ENCODE measurements at regions not wholly inside any gene's neighbourhood (a gene's known extent, or its start where the extent isn't known, plus 50 kb on each side); places are given as distances from the start of the nearest gene placed in this dataset.

- no peak overlapping the region for H3K27ac ChIP-seq (ENCODE audit: extremely low read depth, low read depth, low read length)
- no peaks in the 10 kb centered on the region for H3K36me3 ChIP-seq (ENCODE audit: control insufficient read depth in 2 of 2, insufficient read depth in 1 of 2, low read length in 2 of 2)
- ChIA-PET POLR2A (no interaction called here), CTCF (no interaction called here)
- H3K4me3 ChIP-seq (ENCODE audit: low read depth, low read length), result no peak overlapping the region
- no peaks in the 10 kb centered on the region for H3K9me3 ChIP-seq (ENCODE audit: control insufficient read depth, insufficient read depth, low read depth, low read length)
- no peak for TF ChIP-seq ZNF18 (tag by site-specific recombination; IDR thresholded peaks at IDR 0.05)
- H3K4me1 ChIP-seq (ENCODE audit: control insufficient read depth, insufficient read depth, low read length), result no peaks in the 10 kb centered on the region
These were observed 85.7 kb downstream of the SEMA4F start for GRCh38 chr2:74739733-74740241.

DNA sequence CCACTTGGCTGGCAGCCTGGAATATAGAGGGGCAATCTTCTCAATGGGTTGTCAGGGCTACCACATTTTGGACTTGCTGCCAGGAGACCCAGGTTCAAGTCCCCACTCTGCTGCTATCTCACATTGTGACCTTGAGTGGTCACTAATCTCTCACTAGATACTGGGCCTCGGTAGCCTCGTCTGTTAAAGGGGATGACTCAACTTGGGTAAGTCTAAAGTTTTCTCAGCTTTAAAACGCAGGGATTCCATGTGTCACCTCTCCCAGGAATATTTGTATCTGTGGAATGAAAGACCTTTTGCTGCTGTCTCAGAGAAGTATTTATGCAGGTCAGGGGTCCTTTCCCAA is 86.3 kb downstream of the SEMA4F start:
- ChIA-PET CTCF (interaction anchor here (1.2 kb wide), 1 partner anchor 97 kb away, joined by 5 read pairs; no protein-coding TSS in a partner anchor), POLR2A (interaction anchor here (0.6 kb wide), 1 partner anchor 11 kb away, joined by 4 read pairs; no protein-coding TSS in a partner anchor)
- Histone ChIP-seq H3K36me3 (ENCODE audit: control insufficient read depth in 2 of 2, insufficient read depth in 1 of 2, low read length in 2 of 2) (no peaks in the 10 kb centered on the region), H3K9me3 (ENCODE audit: control insufficient read depth, insufficient read depth, low read depth, low read length) (no peaks in the 10 kb centered on the region), H3K4me1 (ENCODE audit: control insufficient read depth, insufficient read depth, low read length) (no peaks in the 10 kb centered on the region), H3K27ac (ENCODE audit: extremely low read depth, low read depth, low read length) (no peak overlapping the region), H3K4me3 (ENCODE audit: low read depth, low read length) (no peak overlapping the region)
- no peak for TF ChIP-seq ZFP41 (tag by site-specific recombination; IDR thresholded peaks at IDR 0.05; ENCODE audit: borderline replicate concordance)
- no peak for TF ChIP-seq ZNF837 (tag by site-specific recombination; IDR thresholded peaks at IDR 0.05)
- TF ChIP-seq ZNF214 (tag by site-specific recombination; IDR thresholded peaks at IDR 0.05; ENCODE audit: borderline replicate concordance), result no peak
- no peak for TF ChIP-seq BCL11A (tag by site-specific recombination; IDR thresholded peaks at IDR 0.05; ENCODE audit: low read depth)
- TF ChIP-seq ZNF623 (tag by site-specific recombination; IDR thresholded peaks at IDR 0.05), result no peak
- TF ChIP-seq ZNF76 (tag by site-specific recombination; IDR thresholded peaks at IDR 0.05; ENCODE audit: borderline replicate concordance, low read depth), result no peak
- TF ChIP-seq ZNF239 (tag by site-specific recombination; IDR thresholded peaks at IDR 0.05), result no peak
- no peak for TF ChIP-seq MZF1 (tag by site-specific recombination; IDR thresholded peaks at IDR 0.05; ENCODE audit: borderline replicate concordance)
- TF ChIP-seq KLF1 (tag by site-specific recombination; IDR thresholded peaks at IDR 0.05), result no peak
- TF ChIP-seq ZNF513 (tag by site-specific recombination; IDR thresholded peaks at IDR 0.05), result no peak
- TF ChIP-seq ZNF704 (tag by site-specific recombination; IDR thresholded peaks at IDR 0.05), result no peak
- TF ChIP-seq ZNF560 (tag by site-specific recombination; IDR thresholded peaks at IDR 0.05; ENCODE audit: borderline replicate concordance), result no peak
- TF ChIP-seq, protein P1, sequence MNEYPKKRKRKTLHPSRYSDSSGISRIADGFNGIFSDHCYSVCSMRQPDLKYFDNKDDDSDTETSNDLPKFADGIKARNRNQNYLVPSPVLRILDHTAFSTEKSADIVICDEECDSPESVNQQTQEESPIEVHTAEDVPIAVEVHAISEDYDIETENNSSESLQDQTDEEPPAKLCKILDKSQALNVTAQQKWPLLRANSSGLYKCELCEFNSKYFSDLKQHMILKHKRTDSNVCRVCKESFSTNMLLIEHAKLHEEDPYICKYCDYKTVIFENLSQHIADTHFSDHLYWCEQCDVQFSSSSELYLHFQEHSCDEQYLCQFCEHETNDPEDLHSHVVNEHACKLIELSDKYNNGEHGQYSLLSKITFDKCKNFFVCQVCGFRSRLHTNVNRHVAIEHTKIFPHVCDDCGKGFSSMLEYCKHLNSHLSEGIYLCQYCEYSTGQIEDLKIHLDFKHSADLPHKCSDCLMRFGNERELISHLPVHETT (tag by site-specific recombination; IDR thresholded peaks at IDR 0.05), result no peak
- TF ChIP-seq SP2 (tag by site-specific recombination; IDR thresholded peaks at IDR 0.05), result no peak
- no peak for TF ChIP-seq ZNF501 (tag by site-specific recombination; IDR thresholded peaks at IDR 0.05)
- TF ChIP-seq HOXC10 (CRISPR knock-in tag; IDR thresholded peaks at IDR 0.05), result no peak
- TF ChIP-seq ZNF16 (tag by site-specific recombination; IDR thresholded peaks at IDR 0.05; ENCODE audit: low read depth), result no peak
- TF ChIP-seq YY2 (tag by site-specific recombination; IDR thresholded peaks at IDR 0.05), result no peak

Data from HEK293 (cell line).